Colonic mucosa (tissue), 4 donors: ENCODE measurements at regions not wholly inside any gene's neighbourhood (a gene's known extent, or its start where the extent isn't known, plus 50 kb on each side); places are given as distances from the start of the nearest gene placed in this dataset.

ENCODE experiments used
- DNase-seq: peaks from one replicate; pipeline ENCODE4 v3.0.0-alpha.2; 2020
- H3K27ac ChIP-seq: fragments of 200-600 bp; one replicate; pipeline ENCODE4 v1.8.0; 2021
- H3K27me3 ChIP-seq: fragments of 200-600 bp; one replicate; pipeline ENCODE4 v1.8.0; 2021
- H3K36me3 ChIP-seq: fragments of 200-600 bp; one replicate; pipeline ENCODE4 v1.8.0; 2021
- H3K4me1 ChIP-seq: fragments of 200-600 bp; one replicate; pipeline ENCODE4 v1.8.0; 2021; ENCODE audit warnings: mild to moderate bottlenecking
- H3K4me3 ChIP-seq: fragments of 200-600 bp; one replicate; pipeline ENCODE4 v1.8.0; 2021
- H3K9ac ChIP-seq, 2 donors: one replicate each; pipeline ENCODE4 v1.7.0; 2013; ENCODE audit warnings: control low read depth in 2 of 2, low read depth in 2 of 2, low read length in 2 of 2
- H3K9me3 ChIP-seq: fragments of 200-600 bp; one replicate; pipeline ENCODE4 v1.8.0; 2021
- intact Hi-C: fragments of 100-400 bp; cut with DNase I; formaldehyde crosslinking; loops from one replicate; pipeline ENCODE4 v1.14.1; 2022
- TF ChIP-seq, protein P1 (sequence below): fragments of 200-600 bp; IDR thresholded peaks from one replicate; pipeline ENCODE4 v1.8.0; 2022; ENCODE audit warnings: antibody characterized with exemption, mild to moderate bottlenecking
- donor health status: healthy.
- donor health status: DM: no; HTN: no; CAD: no.
- donor health status: DM: no; HTN: no; CAD: no.

DNA sequence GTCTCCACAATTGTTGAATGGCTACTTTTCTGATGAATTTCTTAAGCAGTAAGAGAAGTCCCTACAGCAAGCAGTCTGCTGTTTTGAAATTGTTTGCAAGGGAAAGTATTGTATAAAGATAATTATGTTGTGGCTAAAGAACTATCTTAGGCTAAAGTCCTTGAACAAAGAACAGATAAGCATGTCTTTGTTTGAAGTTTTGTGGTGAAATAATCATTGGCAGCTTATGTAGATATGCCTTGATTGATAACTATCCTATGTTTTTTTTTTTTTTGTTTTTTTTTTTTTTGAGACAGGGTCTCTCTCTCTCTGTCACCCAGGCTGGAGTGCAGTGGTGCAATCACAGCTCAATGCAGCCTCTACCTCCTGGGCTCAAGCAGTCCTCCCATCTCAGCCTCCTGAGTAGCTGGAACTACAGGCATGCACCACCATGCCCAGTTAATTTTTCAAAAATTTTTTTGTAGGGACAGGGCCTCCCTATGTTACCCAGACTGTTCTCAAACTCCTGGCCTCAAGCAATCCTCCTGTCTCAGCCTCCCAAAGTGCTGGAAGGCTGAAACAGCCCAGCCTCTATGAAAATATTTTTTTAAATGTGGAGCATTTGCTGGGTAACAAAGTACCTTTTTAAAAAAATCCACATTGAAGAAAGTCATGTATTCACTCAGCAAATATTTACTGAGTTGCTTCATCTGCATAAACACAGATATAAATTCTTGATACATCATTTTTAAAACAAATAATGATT, 80.8 kb downstream of the LLPH start:
- no peaks in the 10 kb centered on the region for H3K4me1 ChIP-seq
- DNase-seq, result no peak
- H3K36me3 ChIP-seq, result no peaks in the 10 kb centered on the region
- no peaks in the 10 kb centered on the region for H3K9me3 ChIP-seq
- H3K4me3 ChIP-seq, result no peak overlapping the region
- TF ChIP-seq, protein P1, sequence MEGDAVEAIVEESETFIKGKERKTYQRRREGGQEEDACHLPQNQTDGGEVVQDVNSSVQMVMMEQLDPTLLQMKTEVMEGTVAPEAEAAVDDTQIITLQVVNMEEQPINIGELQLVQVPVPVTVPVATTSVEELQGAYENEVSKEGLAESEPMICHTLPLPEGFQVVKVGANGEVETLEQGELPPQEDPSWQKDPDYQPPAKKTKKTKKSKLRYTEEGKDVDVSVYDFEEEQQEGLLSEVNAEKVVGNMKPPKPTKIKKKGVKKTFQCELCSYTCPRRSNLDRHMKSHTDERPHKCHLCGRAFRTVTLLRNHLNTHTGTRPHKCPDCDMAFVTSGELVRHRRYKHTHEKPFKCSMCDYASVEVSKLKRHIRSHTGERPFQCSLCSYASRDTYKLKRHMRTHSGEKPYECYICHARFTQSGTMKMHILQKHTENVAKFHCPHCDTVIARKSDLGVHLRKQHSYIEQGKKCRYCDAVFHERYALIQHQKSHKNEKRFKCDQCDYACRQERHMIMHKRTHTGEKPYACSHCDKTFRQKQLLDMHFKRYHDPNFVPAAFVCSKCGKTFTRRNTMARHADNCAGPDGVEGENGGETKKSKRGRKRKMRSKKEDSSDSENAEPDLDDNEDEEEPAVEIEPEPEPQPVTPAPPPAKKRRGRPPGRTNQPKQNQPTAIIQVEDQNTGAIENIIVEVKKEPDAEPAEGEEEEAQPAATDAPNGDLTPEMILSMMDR, result no peak
- H3K27me3 ChIP-seq, result no peaks in the 10 kb centered on the region
- no peak overlapping the region for H3K27ac ChIP-seq
- no peak overlapping the region for H3K9ac ChIP-seq
- intact Hi-C loops, result no loop called here

DNA sequence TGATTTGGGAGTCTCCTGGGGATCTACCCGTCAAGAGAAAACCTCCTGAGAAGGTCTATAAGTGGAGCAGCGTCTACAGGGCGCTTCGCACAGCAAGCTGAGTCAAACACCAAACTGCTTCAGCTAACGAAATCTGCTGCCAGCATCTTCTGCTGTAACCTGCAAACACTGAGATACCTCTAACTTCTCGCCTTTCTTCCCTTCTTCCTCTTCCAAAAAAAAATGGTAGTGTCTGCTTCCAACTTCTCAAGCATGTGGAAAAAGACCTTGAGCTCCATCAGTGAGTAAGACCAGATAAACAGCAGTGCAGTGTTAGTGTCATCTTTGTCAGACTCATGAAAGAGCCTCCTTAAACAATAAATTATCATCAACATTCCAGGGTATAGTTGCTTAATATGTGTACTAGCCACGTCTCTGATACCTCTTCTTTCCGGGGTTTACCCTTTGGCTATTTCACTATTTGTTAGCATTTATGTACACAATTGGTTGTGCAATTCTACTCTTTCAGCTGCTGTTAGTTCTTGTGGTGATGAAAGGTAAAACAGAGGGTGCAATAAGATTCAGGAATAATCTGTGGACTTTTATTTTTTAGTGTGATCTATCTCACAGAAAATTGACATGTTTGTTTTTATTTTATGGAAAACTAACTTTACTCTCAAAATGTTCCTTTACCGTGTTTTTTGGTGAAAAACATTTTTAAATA, 81.6 kb downstream of the LLPH start:
- no peak overlapping the region for H3K9ac ChIP-seq
- no peak overlapping the region for H3K27ac ChIP-seq
- no peaks in the 10 kb centered on the region for H3K9me3 ChIP-seq
- no peak for DNase-seq
- no peaks in the 10 kb centered on the region for H3K36me3 ChIP-seq
- H3K27me3 ChIP-seq, result no peaks in the 10 kb centered on the region
- intact Hi-C loops, result no loop called here
- TF ChIP-seq, protein P1, result no peak
- H3K4me1 ChIP-seq, result no peaks in the 10 kb centered on the region
- H3K4me3 ChIP-seq, result no peak overlapping the region

DNA sequence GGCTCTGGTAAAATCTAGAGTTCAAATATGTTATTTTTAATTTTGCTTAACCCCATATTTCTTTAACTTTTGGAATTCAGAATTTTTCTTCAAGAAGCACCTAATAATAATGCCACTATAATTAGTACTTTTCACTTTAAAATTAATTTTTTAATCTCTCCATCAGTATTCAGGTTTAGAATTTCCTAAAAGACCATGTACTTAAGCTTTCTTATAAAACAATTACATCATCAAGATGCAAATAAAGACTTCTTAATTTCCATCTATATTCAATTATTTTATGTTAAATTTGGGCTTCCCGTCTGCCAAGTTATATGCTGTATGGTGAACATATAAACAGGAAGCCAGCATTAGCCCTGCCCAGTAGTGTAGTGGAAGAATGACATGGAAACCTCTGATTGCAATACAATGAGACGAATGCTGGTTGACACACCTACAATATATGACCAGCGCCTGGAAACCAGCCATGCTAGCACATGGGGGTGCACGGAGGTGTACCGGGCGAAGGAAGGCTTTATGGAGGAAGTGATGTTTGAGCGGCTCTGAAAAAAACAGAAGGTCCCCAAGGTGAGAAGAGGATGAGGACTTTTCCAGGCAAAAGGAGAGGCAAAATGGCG, 82.2 kb downstream of the LLPH start:
- no peak overlapping the region for H3K27ac ChIP-seq
- H3K4me1 ChIP-seq, result no peaks in the 10 kb centered on the region
- no peak overlapping the region for H3K9ac ChIP-seq
- no peaks in the 10 kb centered on the region for H3K9me3 ChIP-seq
- TF ChIP-seq, protein P1, result no peak
- H3K27me3 ChIP-seq, result no peaks in the 10 kb centered on the region
- DNase-seq, result peak; percentile 27
- H3K36me3 ChIP-seq, result no peaks in the 10 kb centered on the region
- H3K4me3 ChIP-seq, result no peak overlapping the region
- intact Hi-C loops, result no loop called here

DNA sequence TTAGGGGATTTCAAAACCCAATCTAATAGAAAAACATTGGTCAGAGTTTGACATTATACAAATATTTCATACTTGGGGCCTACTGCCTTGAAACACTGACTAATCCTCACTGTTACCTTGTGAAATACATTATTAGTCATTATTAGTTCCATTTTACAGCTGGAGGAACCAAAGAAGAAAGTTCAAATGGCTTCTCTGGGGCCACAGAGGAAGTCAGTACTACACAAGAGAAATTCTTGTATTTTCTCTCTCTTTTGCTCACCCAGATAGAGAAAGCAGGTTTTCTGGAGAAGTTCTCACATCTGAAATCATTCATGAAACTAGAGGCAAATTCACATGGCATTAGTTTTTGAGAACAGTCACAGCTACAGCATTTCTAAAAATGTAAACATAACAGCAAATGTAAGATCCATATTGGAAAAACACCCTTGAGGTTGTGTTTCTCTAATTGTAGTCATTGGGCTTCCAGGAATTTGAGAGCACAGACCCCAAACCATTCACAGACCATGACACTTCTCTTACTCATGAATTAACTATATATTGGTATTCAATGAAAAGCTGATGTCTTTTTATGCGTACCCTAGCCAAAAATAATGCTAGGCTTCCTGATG, 83.0 kb downstream of the LLPH start:
- no peaks in the 10 kb centered on the region for H3K4me1 ChIP-seq
- H3K27ac ChIP-seq, result no peak overlapping the region
- no peak overlapping the region for H3K4me3 ChIP-seq
- H3K27me3 ChIP-seq, result no peaks in the 10 kb centered on the region
- no peaks in the 10 kb centered on the region for H3K9me3 ChIP-seq
- H3K36me3 ChIP-seq, result no peaks in the 10 kb centered on the region
- TF ChIP-seq, protein P1, result no peak
- H3K9ac ChIP-seq, result no peak overlapping the region
- no peak for DNase-seq
- intact Hi-C loops, result no loop called here

DNA sequence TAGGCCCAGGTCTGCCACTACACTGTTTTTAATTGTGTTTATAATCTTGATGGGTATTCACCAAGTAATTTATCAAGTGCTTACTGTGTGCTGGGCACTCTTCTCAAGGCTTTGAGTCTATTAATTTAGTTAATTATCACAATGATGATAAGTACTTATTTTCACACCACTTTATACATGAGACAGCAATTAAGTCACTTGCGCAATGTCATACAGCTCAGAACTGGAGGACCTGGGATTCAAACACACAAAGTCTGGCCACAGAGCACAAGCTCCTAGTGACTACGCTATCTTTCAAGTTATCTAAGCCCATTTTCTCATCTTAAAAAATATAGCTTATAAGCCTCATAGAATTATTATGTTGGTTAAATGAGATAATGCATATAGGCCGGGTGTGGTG, 85.0 kb downstream of the LLPH start:
- Histone ChIP-seq H3K27me3 (no peaks in the 10 kb centered on the region), H3K4me3 (no peak overlapping the region), H3K9ac (no peak overlapping the region), H3K9me3 (no peaks in the 10 kb centered on the region), H3K36me3 (no peaks in the 10 kb centered on the region), H3K27ac (no peak overlapping the region), H3K4me1 (no peaks in the 10 kb centered on the region)
- no peak for DNase-seq
- TF ChIP-seq, protein P1, result no peak
- intact Hi-C loops, result no loop called here
